HG03135 (cell line): ENCODE measurements at regions not wholly inside any gene's neighbourhood (a gene's known extent, or its start where the extent isn't known, plus 50 kb on each side); places are given as distances from the start of the nearest gene placed in this dataset.

Experiments used
- ATAC-seq: cut with Tn5 transposase; IDR thresholded peaks from one replicate; pipeline ENCODE4 v1.9.1; 2021; ENCODE audit warnings: mild to moderate bottlenecking, moderate library complexity; ENCODE audit not compliant: unreplicated experiment

DNA sequence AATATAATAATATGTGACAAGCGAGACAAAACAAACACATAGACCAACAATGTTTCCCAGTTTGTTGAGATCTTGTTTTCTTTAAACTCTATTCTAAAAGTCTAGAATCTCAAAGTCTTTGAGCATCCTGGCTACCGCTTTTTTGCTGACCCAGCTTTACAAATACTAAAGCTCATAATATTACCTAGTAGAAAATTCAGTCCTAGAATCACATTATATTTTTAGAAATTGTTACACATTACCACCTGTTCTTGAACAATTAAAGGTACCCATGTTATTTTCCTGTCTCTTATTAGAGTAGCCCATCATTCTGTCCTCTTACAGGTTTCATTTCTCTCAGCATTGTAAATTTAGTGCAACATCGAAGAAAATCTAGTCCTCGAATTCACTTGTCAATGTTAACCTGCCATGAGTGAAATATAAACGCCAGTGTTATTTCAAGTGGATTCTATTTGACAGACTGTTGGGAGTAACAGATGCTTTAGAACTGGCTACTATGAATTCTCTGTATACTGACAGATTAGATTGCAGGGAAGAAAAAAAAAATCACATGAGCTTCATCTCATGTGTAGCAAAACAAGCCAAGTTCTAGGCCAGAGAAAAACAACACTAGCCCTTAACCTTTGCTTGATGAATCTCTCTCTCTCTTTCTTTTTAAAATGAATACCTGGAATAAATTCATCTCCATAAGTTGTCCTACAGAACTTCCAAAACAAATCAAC is 851.2 kb upstream of the ADAMTS5 start:
- no peak for ATAC-seq

- no peak for ATAC-seq
Observed at GRCh38 chr21:27817074-27817473, 850.2 kb upstream of the ADAMTS5 start.

GRCh38 chr21:27816301-27816700 is 849.4 kb upstream of the ADAMTS5 start:
- ATAC-seq, result no peak

GRCh38 chr21:27814226-27814625 is 847.3 kb upstream of the ADAMTS5 start:
- ATAC-seq, result no peak

- no peak for ATAC-seq
Observed at GRCh38 chr21:27813750-27814149, 846.9 kb upstream of the ADAMTS5 start.

- ATAC-seq, result no peak
Observed at GRCh38 chr21:27813344-27813743, 846.5 kb upstream of the ADAMTS5 start.

DNA sequence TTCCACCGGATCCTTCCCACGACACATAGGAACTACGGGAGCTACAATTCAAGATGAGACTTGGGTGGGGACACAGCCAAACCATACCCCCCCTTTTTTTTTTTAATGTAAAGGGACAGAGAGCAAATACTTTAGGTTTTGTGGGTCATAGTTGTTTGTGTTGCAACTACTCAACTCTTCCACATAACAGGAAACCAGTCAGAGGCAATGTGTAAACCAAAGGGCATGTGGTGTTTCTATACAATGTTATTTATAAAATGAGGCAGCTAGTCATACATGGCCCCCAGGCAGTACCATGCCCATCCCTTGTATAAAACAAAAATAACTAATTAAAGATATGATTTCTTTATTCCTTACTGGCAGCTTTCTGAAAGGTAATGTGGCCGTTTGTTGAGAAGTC is 845.4 kb upstream of the ADAMTS5 start:
- no peak for ATAC-seq

- no peak for ATAC-seq
Observed at GRCh38 chr21:27808923-27809322, 842.0 kb upstream of the ADAMTS5 start.

DNA sequence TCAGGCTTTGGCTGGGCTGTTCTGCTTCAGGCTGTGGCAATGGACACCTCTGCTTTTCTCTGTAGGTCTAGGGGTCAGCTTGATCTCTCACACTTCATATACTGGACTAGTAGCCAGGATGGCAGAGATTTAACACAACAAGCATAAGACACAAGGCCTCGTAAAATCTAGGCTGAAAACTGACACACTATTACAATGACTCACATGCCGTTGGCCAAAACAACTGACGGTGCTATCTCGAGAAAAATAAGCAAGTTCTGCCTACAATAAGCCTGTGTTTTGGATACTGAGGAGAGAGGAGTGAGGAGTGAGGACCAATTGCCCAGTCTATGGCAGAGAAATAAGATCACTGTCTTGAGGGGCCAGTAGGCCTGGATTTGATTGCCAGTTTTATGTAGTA is 840.7 kb upstream of the ADAMTS5 start:
- ATAC-seq, result no peak

DNA sequence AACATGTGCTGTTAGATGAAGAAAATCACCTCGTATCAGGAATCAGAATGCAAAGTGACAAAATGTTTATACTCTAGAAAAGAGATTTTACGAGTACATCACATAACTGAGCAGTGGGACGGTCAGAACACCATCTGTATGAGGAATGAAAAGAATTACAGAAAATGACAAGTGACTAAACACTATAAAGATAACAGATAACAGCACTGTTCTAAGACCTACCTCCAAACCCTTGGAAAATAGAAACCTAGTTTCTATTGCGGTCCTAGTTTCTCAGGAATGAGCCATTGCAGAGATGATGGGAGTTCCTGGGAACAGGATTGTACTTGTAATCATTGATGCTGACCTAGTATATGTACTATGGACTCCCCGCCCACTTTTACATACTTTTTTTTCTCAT is 839.4 kb upstream of the ADAMTS5 start:
- no peak for ATAC-seq

GRCh38 chr21:27805696-27806095 is 838.8 kb upstream of the ADAMTS5 start:
- ATAC-seq, result no peak

GRCh38 chr21:27804515-27804914 is 837.6 kb upstream of the ADAMTS5 start:
- no peak for ATAC-seq

DNA sequence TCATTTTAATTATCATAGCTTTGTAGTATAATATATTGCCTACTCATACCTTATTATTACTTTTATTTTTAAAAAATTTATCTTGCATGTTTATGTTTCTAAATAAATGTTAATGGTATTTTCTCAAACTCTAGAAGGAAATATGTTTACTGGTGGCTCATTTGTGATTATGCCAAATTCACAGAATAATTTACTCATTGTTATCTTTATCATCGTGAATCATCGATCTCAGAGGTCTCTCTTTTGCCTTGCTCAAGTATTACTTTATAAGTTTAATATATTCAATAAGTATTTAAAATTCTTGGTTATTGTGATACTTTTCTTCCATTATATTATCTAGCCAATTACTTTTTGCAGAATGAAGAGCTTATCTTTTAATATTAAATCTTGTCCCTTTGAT is 836.7 kb upstream of the ADAMTS5 start:
- no peak for ATAC-seq

DNA sequence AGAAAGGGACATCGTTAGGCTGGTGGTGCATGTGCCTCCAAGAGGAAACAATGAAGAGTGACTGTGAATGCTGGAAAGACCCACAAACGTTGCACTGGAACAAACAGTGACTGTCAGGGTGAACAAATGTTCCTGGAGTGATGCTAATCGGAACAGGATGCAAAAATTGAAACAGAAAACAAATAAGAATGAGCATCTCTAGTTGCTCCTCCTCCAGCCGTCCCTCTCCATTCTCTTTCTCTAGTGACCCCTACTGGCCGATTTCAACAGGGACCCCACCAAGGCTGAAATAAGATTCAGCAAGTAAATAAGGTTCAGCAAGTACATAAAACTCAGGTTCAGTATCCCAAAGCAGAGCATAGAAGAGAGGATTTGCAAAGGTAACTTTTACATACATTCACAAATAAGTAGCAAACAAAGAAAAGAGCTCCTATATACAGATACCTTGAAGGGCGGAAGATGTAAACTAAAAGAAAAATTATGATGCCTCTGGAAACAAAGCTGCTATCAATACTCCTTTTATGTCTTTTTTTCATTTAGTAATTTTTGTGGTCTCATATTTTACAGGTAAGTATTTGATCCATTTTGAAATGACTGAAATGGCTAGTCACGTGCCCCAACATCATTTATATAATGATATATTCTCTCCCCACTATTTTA is 836.1 kb upstream of the ADAMTS5 start:
- no peak for ATAC-seq

- ATAC-seq, result no peak
Observed at GRCh38 chr21:27799861-27800260, 833.0 kb upstream of the ADAMTS5 start.

GRCh38 chr21:27796106-27796505 is 829.2 kb upstream of the ADAMTS5 start:
- no peak for ATAC-seq

DNA sequence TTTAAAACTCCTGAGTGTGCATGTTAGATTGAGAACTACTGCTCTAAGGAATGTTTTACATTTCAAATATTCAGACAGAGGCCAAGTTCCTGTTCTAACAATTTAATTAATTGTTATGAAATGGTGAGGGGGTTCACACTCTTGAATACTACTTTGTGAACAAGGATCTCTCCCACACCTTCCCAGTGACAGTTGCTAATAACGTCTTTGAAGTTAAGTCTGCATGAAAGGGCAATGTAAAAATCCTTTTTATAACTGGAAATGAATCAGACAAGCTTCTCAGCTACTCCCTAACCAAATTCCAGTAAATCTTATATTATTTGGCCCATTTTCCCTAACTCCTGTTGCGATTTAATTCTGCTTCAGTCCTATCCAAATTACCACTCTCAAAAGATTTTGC is 828.5 kb upstream of the ADAMTS5 start:
- no peak for ATAC-seq

GRCh38 chr21:27793901-27794300 is 827.0 kb upstream of the ADAMTS5 start:
- ATAC-seq, result no peak

GRCh38 chr21:27787046-27787445 is 820.2 kb upstream of the ADAMTS5 start:
- no peak for ATAC-seq

DNA sequence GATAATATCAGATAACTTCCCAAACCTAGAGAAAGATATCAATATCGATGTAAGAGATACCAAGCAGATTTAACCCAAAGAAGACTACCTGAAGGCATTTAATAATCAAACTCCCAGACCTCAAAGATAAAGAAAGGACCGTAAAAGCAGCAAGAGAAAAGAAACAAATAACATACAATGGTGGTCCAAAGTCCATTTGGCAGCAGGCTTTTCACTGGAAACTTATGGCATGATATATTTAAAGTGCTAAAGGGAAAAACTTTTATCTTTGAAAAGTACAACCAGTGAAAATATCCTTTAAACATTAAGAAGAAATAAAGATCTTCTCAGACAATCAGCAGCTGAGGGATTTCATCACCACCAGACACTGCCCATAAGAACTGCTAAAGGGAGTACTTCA is 812.7 kb upstream of the ADAMTS5 start:
- ATAC-seq, result no peak

DNA sequence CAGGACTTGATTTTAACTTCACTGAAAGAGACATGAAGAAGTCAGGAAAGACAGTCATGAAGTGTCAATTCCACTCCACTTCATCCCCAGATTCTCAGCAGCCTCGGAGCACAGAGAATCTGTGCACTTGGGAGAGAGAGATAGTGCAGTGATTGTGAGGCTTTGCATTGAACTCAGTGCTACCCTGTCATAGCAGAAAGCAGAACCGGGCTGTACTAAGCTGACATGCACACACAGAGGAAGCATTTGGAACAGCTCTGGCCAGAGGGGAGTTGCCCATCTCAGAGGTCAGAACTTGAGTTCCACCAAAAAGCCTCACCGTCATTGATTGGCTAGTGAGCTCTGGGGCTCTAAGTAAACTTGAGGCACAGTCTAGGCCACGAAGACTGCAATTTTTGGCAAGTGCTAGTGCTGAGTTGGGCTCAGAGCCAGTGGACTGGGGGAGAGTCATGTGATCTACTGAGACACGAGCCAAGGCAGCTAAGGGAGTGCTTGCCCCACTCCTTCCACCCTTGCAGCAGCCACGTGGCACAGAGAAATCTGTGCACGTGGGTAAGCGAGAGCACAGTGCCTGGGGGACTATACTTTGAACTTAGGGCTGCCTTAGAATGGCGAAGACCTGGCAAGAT is 810.2 kb upstream of the ADAMTS5 start:
- no peak for ATAC-seq

DNA sequence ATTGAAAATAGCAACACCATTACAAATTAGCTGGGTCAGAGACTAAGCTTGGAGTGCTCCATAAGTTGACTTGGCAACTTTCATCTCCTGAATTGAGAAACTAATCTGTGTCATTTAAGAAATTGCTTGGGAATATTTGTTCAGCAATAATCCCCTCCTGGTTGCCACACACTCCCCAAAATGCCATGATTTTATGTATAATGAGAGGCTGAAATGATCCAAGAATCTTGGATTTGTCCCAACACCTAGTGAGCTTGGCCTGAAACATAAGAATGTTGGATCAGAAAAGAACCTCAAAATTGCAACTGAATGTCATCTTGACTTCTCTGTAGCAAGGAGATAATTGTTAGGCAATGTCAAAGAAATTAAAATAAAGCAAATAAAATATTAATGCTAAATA is 805.9 kb upstream of the ADAMTS5 start:
- no peak for ATAC-seq
